Ishikawa (cell line): ENCODE measurements at regions not wholly inside any gene's neighbourhood (a gene's known extent, or its start where the extent isn't known, plus 50 kb on each side); places are given as distances from the start of the nearest gene placed in this dataset.

Experiments
- CEBPB ChIP-seq: IDR thresholded peaks from 2 replicates; pipeline ENCODE4 v1.6.1; 2012
- CREB1 ChIP-seq: IDR thresholded peaks from 2 replicates; pipeline ENCODE4 v1.6.1; 2012; ENCODE audit warnings: low read depth
- EGR1 ChIP-seq: IDR thresholded peaks from 2 replicates; pipeline ENCODE4 v1.6.1; 2012
- EP300 ChIP-seq: IDR thresholded peaks from 2 replicates; pipeline ENCODE4 v1.6.1; 2012; ENCODE audit warnings: borderline replicate concordance
- FOXM1 ChIP-seq: IDR thresholded peaks from 2 replicates; pipeline ENCODE4 v1.6.1; 2012; ENCODE audit warnings: low read depth, borderline replicate concordance
- MAX ChIP-seq: IDR thresholded peaks from 2 replicates; pipeline ENCODE4 v1.6.1; 2012
- NFIC ChIP-seq: IDR thresholded peaks from 2 replicates; pipeline ENCODE4 v1.6.1; 2012
- RAD21 ChIP-seq: IDR thresholded peaks from 2 replicates; pipeline ENCODE4 v1.6.1; 2012; ENCODE audit warnings: low read depth
- REST ChIP-seq: IDR thresholded peaks from 2 replicates; pipeline ENCODE4 v1.6.1; 2012; ENCODE audit warnings: low read depth, mild to moderate bottlenecking
- TAF1 ChIP-seq: IDR thresholded peaks from 2 replicates; pipeline ENCODE4 v1.6.1; 2012; ENCODE audit warnings: low read depth, mild to moderate bottlenecking
- TCF12 ChIP-seq: IDR thresholded peaks from 2 replicates; pipeline ENCODE4 v1.6.1; 2012; ENCODE audit warnings: low read depth
- TEAD4 ChIP-seq: IDR thresholded peaks from 2 replicates; pipeline ENCODE4 v1.6.1; 2012
- YY1 ChIP-seq: IDR thresholded peaks from 2 replicates; pipeline ENCODE4 v1.6.1; 2012; ENCODE audit warnings: low read depth
- ZBTB7A ChIP-seq: IDR thresholded peaks from 2 replicates; pipeline ENCODE4 v1.6.1; 2012; ENCODE audit warnings: low read depth
- TF ChIP-seq, protein P1 (sequence below): IDR thresholded peaks from 2 replicates; pipeline ENCODE4 v1.6.1; 2012

GRCh38 chr5:22970491-22970890 is 117.3 kb upstream of the CDH12 start:
- TF ChIP-seq TAF1 (no peak), NFIC (no peak), REST (no peak), EGR1 (no peak)

DNA sequence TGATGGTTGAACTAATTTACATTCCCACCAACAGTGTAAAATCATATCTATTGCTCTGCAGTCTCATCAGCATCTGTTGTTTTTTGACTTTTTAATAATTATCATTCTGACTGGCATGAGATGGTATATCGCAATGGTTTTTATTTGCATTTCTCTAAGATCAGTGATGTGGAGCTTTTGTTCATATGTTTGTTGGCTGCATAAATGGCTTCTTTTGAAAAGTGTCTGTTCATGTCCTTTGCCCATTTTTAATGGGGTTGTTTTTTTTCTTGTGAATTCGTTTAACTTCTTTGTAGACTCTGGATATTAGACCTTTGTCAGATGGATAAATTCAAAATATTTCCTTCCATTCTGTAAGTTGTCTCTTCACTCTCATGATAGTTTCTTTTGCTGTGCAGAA is 115.2 kb upstream of the CDH12 start:
- no peak for TF ChIP-seq RAD21
- TF ChIP-seq ZBTB7A: no peak
- no peak for TF ChIP-seq NFIC
- TF ChIP-seq TCF12: no peak
- TF ChIP-seq TEAD4: no peak
- TF ChIP-seq CREB1: no peak
- TF ChIP-seq EP300: no peak
- TF ChIP-seq, protein P1, sequence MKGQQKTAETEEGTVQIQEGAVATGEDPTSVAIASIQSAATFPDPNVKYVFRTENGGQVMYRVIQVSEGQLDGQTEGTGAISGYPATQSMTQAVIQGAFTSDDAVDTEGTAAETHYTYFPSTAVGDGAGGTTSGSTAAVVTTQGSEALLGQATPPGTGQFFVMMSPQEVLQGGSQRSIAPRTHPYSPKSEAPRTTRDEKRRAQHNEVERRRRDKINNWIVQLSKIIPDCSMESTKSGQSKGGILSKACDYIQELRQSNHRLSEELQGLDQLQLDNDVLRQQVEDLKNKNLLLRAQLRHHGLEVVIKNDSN: no peak
- no peak for TF ChIP-seq MAX
- TF ChIP-seq EGR1: no peak
- TF ChIP-seq FOXM1: no peak
- TF ChIP-seq CEBPB: no peak
- TF ChIP-seq YY1: no peak
- no peak for TF ChIP-seq REST
- TF ChIP-seq TAF1: no peak

- TF ChIP-seq ZBTB7A: no peak
- no peak for TF ChIP-seq TCF12
- no peak for TF ChIP-seq TEAD4
- TF ChIP-seq, protein P1: no peak
- no peak for TF ChIP-seq YY1
- TF ChIP-seq NFIC: no peak
- no peak for TF ChIP-seq RAD21
- no peak for TF ChIP-seq REST
- no peak for TF ChIP-seq CREB1
- no peak for TF ChIP-seq MAX
Observed at GRCh38 chr5:22965960-22966359, 112.8 kb upstream of the CDH12 start.

GRCh38 chr5:22964632-22965031 is 111.5 kb upstream of the CDH12 start:
- TF ChIP-seq FOXM1: no peak
- TF ChIP-seq NFIC: no peak
- no peak for TF ChIP-seq TEAD4

- TF ChIP-seq CEBPB (no peak), TEAD4 (no peak), TCF12 (no peak), REST (no peak), CREB1 (no peak), RAD21 (no peak), EP300 (no peak), NFIC (no peak), TAF1 (no peak), EGR1 (no peak), ZBTB7A (no peak), MAX (no peak), YY1 (no peak), FOXM1 (no peak)
- TF ChIP-seq, protein P1: no peak
Observed at GRCh38 chr5:22958462-22959262, 105.5 kb upstream of the CDH12 start.
